ENCODE measurements at regions not wholly inside any gene's neighbourhood (a gene's known extent, or its start where the extent isn't known, plus 50 kb on each side); places are given as distances from the start of the nearest gene placed in this dataset.

- TF ChIP-seq NFIC (IDR thresholded peaks at IDR 0.05; ENCODE audit: borderline replicate concordance): no peak
- TF ChIP-seq MAX (IDR thresholded peaks at IDR 0.05; ENCODE audit: low read depth): no peak
- no peak for TF ChIP-seq CTCF (IDR thresholded peaks at IDR 0.05)
- TF ChIP-seq IRF3 (IDR thresholded peaks at IDR 0.05; ENCODE audit: low read depth, low read length): no peak
- no peak for TF ChIP-seq GATA2 (CRISPR knock-in tag; IDR thresholded peaks at IDR 0.05)
- TF ChIP-seq YY1 (IDR thresholded peaks at IDR 0.05; ENCODE audit: low read depth): no peak
- TF ChIP-seq EP300 (IDR thresholded peaks at IDR 0.05; ENCODE audit: borderline replicate concordance in 1 of 2, low read depth in 1 of 2, low read length in 1 of 2): no peak
- no peak for TF ChIP-seq CHD2 (IDR thresholded peaks at IDR 0.05; ENCODE audit: low read length, partially characterized antibody)
- TF ChIP-seq POLR2AphosphoS5 (IDR thresholded peaks at IDR 0.05; ENCODE audit: low read depth, low read length): no peak
Measured at GRCh38 chr12:115770643-115771042, 506.9 kb downstream of the MED13L start.

Data from SK-N-SH (cell line).